GM19395 (cell line): ENCODE measurements at regions not wholly inside any gene's neighbourhood (a gene's known extent, or its start where the extent isn't known, plus 50 kb on each side); places are given as distances from the start of the nearest gene placed in this dataset.

ENCODE experiments used
- ATAC-seq: cut with Tn5 transposase; IDR thresholded peaks from one replicate; pipeline ENCODE4 v1.9.1; 2021; ENCODE audit warnings: mild to moderate bottlenecking, moderate library complexity; ENCODE audit not compliant: unreplicated experiment

GRCh38 chrX:42725196-42725595, 52.8 kb downstream of the PPP1R2C start:
- ATAC-seq = no peak

GRCh38 chrX:42720209-42720608, 57.8 kb downstream of the PPP1R2C start:
- peak; percentile 82 for ATAC-seq

- no peak for ATAC-seq
Observed at GRCh38 chrX:42715701-42716262, 62.2 kb downstream of the PPP1R2C start.

- no peak for ATAC-seq
Observed at GRCh38 chrX:42714981-42715700, 62.8 kb downstream of the PPP1R2C start.

- no peak for ATAC-seq
Observed at GRCh38 chrX:42710452-42710851, 67.5 kb downstream of the PPP1R2C start.

GRCh38 chrX:42708222-42708621, 69.7 kb downstream of the PPP1R2C start:
- no peak for ATAC-seq

GRCh38 chrX:42707742-42708141, 70.2 kb downstream of the PPP1R2C start:
- no peak for ATAC-seq

- ATAC-seq = no peak
Observed at GRCh38 chrX:42704454-42704853, 73.5 kb downstream of the PPP1R2C start.

- no peak for ATAC-seq
Observed at GRCh38 chrX:42697544-42697943, 80.4 kb downstream of the PPP1R2C start.

GRCh38 chrX:42696536-42697124, 81.3 kb downstream of the PPP1R2C start:
- ATAC-seq = no peak

- no peak for ATAC-seq
Observed at GRCh38 chrX:42695800-42696358, 82.1 kb downstream of the PPP1R2C start.

- no peak for ATAC-seq
Observed at GRCh38 chrX:42694260-42694815, 83.6 kb downstream of the PPP1R2C start.

- ATAC-seq = no peak
Observed at GRCh38 chrX:42691196-42691595, 86.8 kb downstream of the PPP1R2C start.

GRCh38 chrX:42686706-42687105, 91.3 kb downstream of the PPP1R2C start:
- no peak for ATAC-seq

- ATAC-seq = no peak
Observed at GRCh38 chrX:42686296-42686695, 91.7 kb downstream of the PPP1R2C start.

- no peak for ATAC-seq
Observed at GRCh38 chrX:42684065-42684464, 93.9 kb downstream of the PPP1R2C start.

GRCh38 chrX:42680666-42681065, 97.3 kb downstream of the PPP1R2C start:
- ATAC-seq = no peak

- ATAC-seq = no peak
Observed at GRCh38 chrX:42678133-42678532, 99.8 kb downstream of the PPP1R2C start.

GRCh38 chrX:42673301-42673810, 104.6 kb downstream of the PPP1R2C start:
- no peak for ATAC-seq

- no peak for ATAC-seq
Observed at GRCh38 chrX:42664680-42665079, 113.3 kb downstream of the PPP1R2C start.

- ATAC-seq = no peak
Observed at GRCh38 chrX:42628471-42628870, 149.5 kb downstream of the PPP1R2C start.

GRCh38 chrX:42627891-42628290, 150.1 kb downstream of the PPP1R2C start:
- no peak for ATAC-seq
